SK-N-MC (cell line): ENCODE measurements at regions not wholly inside any gene's neighbourhood (a gene's known extent, or its start where the extent isn't known, plus 50 kb on each side); places are given as distances from the start of the nearest gene placed in this dataset.

Experiments
- DNase-seq: peaks from one replicate; pipeline ENCODE4 v3.0.0-alpha.2; 2011; ENCODE audit warnings: low read depth, low spot score
- H3K27ac ChIP-seq: fragments of 200-600 bp; sonication (generic); 2 replicates; pipeline ENCODE4 v1.5.1; 2016; ENCODE audit warnings: mixed run types
- H3K36me3 ChIP-seq: fragments of 200-600 bp; sonication (generic); 2 replicates; pipeline ENCODE4 v1.6.1; 2017; ENCODE audit warnings: antibody characterized with exemption, low read length, mixed read lengths; ENCODE audit not compliant: insufficient read depth
- H3K4me3 ChIP-seq: fragments of 200-600 bp; sonication (generic); 2 replicates; pipeline ENCODE4 v1.5.1; 2016
- H3K9ac ChIP-seq: fragments of 200-600 bp; sonication (generic); 2 replicates; pipeline ENCODE4 v1.8.0; 2017; ENCODE audit warnings: mixed run types, mixed read lengths; ENCODE audit not compliant: insufficient read length
- H3K9me3 ChIP-seq: fragments of 200-600 bp; sonication (generic); 2 replicates; pipeline ENCODE4 v1.6.1; 2017; ENCODE audit warnings: low read depth, mild to moderate bottlenecking, antibody characterized with exemption, low read length, moderate library complexity, mixed read lengths
- EZH2 ChIP-seq: fragments of 200-600 bp; sonication (generic); IDR thresholded peaks from one replicate; pipeline ENCODE4 v1.6.1; 2017; ENCODE audit warnings: antibody characterized with exemption
- FOXP2 ChIP-seq: optimal IDR thresholded peaks from 2 replicates; pipeline ENCODE3; 2011; ENCODE audit warnings: mild to moderate bottlenecking, moderate library complexity; ENCODE audit not compliant: insufficient read depth; ENCODE audit errors: extremely low read length, control extremely low read depth
- POLR2AphosphoS5 ChIP-seq: IDR thresholded peaks from 2 replicates; pipeline ENCODE4 v1.6.1; 2012; ENCODE audit warnings: mild to moderate bottlenecking, low read depth, low read length, borderline replicate concordance

- TF ChIP-seq POLR2AphosphoS5: no peak
- H3K9me3 ChIP-seq: peaks cover 3% of the 10 kb centered on the region; the same call in 1 of the 2 replicates
- no peak overlapping the region for H3K4me3 ChIP-seq
- no peaks in the 10 kb centered on the region for H3K36me3 ChIP-seq
- H3K27ac ChIP-seq: peak overlapping the region; percentile 25; the same call in 1 of the 2 replicates
- H3K9ac ChIP-seq: no peak overlapping the region
- DNase-seq: no peak
Observed at GRCh38 chr3:189056646-189057335, 115.0 kb upstream of the TPRG1 start.

DNA sequence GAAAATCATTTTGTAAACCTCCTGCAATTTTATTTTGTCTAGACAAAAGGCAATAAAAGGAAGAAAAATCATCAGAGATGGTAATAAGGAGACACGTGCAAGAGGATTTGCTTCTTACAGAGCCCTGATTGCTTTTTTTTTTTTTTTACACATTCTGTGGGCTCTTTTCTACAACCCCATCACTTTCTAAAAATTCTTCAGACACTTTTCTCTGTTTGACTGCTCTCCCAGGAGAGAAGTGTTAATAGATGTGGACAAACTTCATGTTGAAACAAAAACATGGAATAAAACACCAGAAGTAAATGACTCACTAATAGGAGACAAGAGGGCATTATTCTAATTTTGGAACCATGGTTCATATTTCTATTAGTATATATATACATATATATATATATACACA, 114.4 kb upstream of the TPRG1 start:
- Histone ChIP-seq H3K27ac (no peak overlapping the region), H3K36me3 (no peaks in the 10 kb centered on the region), H3K4me3 (no peak overlapping the region), H3K9ac (no peak overlapping the region), H3K9me3 (peaks cover 3% of the 10 kb centered on the region; the same call in 1 of the 2 replicates)
- DNase-seq: no peak
- TF ChIP-seq EZH2: no peak
- TF ChIP-seq FOXP2: no peak
- TF ChIP-seq POLR2AphosphoS5: no peak

DNA sequence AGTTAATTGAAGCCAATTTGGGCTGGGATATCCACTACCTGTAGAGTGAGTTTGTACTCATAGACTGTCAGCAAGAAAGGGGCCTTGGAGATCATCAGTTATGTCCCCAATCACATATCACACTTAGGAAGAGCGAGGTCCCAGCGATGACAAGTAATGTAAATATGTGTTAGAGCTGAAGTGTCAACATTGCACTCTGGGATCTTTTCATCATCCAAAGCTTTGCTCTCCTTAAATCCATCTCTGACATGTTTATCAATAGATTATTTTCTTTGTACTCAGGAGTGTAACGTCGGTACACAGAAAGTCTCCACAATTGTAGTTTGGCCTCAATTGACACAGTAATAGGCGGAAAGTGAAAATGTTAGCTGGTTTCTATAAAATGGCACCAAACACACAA, 113.7 kb upstream of the TPRG1 start:
- DNase-seq: no peak
- TF ChIP-seq FOXP2 (no peak), EZH2 (no peak), POLR2AphosphoS5 (no peak)
- Histone ChIP-seq H3K27ac (no peak overlapping the region), H3K9ac (no peak overlapping the region), H3K9me3 (peaks cover 5% of the 10 kb centered on the region; the same call in 1 of the 2 replicates), H3K4me3 (no peak overlapping the region), H3K36me3 (no peaks in the 10 kb centered on the region)

- H3K27ac ChIP-seq: no peak overlapping the region
- no peak overlapping the region for H3K4me3 ChIP-seq
- 0 out of 2 replicates have a peak, but pooled peaks cover 2% of the 10 kb centered on the region for H3K9me3 ChIP-seq
- no peak overlapping the region for H3K9ac ChIP-seq
- no peak for DNase-seq
- no peak for TF ChIP-seq POLR2AphosphoS5
- no peak for TF ChIP-seq EZH2
- TF ChIP-seq FOXP2: no peak
- no peaks in the 10 kb centered on the region for H3K36me3 ChIP-seq
Observed at GRCh38 chr3:189070965-189071364, 100.8 kb upstream of the TPRG1 start.

DNA sequence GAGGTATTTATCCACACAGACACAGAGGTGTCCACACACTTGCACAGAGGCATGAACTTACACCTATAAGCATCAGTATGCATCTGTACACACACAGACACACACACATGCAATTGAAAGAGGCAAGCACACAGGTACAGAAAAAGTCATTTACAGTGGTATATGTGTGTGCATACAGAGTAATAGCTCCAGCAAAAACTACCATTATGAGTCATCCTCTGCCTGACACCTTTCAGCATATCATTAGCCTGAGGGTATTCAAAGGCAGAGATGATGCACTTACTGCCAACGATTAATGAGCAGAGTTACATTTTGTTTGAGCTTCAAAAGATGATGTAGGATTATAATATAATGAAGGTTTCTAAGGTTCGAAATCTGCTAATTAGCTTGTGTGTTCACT, 100.3 kb upstream of the TPRG1 start:
- H3K9me3 ChIP-seq: 0 out of 2 replicates have a peak, but pooled peaks cover 2% of the 10 kb centered on the region
- no peak overlapping the region for H3K4me3 ChIP-seq
- DNase-seq: no peak
- no peak overlapping the region for H3K27ac ChIP-seq
- H3K36me3 ChIP-seq: no peaks in the 10 kb centered on the region
- no peak overlapping the region for H3K9ac ChIP-seq
- TF ChIP-seq FOXP2: no peak
- no peak for TF ChIP-seq EZH2
- no peak for TF ChIP-seq POLR2AphosphoS5

- no peak for DNase-seq
- no peaks in the 10 kb centered on the region for H3K36me3 ChIP-seq
- TF ChIP-seq EZH2 (no peak), FOXP2 (no peak), POLR2AphosphoS5 (no peak)
- H3K9ac ChIP-seq: no peak overlapping the region
- H3K4me3 ChIP-seq: no peak overlapping the region
- no peaks in the 10 kb centered on the region for H3K9me3 ChIP-seq
- no peak overlapping the region for H3K27ac ChIP-seq
Observed at GRCh38 chr3:189076449-189076848, 95.3 kb upstream of the TPRG1 start.

DNA sequence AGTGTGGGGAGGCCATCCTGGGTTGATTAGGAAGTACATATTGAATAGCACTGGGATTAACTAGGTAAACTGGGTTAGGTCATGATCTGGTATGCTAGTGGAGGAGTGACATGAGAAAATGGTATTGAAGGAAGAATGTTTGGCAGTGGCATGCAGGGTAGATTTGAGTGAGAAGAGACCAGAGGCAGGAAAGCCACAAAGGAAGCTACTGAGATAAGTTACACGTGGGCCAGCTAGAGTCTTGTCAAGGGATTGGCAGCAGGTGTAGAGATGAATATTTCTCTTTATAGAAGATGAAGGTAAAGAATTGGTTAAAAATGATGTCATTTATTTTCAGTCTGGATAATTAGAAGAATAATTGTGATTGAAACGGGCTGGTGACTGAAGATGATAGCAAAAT, 91.0 kb upstream of the TPRG1 start:
- Histone ChIP-seq H3K9me3 (no peaks in the 10 kb centered on the region), H3K9ac (no peak overlapping the region), H3K27ac (no peak overlapping the region), H3K4me3 (no peak overlapping the region), H3K36me3 (no peaks in the 10 kb centered on the region)
- TF ChIP-seq FOXP2 (no peak), POLR2AphosphoS5 (no peak), EZH2 (no peak)
- no peak for DNase-seq

DNA sequence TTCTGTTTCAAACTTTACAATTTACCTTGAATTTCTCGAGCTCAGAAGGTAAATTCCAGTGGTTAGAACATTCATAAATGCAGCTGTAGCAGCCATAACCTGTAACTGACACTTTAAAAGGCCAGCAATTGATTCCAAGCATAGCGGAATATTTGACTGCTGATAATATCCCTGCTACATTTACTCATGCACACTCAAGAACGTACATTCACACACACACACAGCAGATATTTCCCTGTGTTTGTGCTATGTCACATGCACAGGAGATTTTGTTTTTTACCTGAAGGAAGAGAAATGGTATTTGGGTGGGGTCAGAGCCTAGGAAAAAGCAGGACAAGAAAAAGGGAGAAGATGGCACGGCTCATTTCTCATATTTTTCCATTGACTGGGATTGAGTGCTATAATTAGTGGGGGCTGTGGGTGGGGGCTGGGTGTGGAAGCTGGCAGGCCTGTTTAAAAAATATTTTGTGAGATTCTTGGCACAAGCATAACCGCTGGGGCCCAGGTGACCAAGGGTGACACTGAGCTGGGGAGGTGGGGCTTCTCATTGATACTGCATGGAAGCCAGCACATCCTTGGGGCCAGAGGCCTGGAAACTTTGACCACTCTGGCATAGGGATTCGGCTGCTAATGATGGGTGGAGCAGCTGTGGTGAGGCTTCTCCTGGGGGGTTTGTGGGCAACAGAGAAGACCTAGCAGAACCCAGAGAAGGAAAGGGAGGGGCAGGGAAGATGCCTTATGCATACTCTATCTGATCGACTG, 88.9 kb upstream of the TPRG1 start:
- no peak for DNase-seq
- no peak overlapping the region for H3K4me3 ChIP-seq

DNA sequence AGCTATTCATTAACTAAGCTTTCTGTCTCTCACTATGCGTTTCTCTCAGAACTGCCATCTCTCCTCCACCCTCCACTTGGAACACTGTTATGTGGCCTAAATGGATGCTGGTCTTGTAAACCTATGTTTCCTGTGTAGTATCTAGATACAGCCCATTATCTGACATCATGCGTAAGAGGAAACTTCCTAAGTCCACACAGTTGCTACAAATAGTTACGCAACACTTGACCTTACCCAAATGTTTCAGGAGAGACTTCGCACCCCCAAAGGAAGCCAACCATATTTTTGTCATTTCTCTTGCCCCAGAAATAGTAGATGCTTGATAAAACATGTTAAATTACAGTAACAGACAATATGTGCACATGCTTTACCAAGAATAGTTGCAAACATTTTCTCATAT, 87.2 kb upstream of the TPRG1 start:
- TF ChIP-seq POLR2AphosphoS5 (no peak), EZH2 (no peak), FOXP2 (no peak)
- Histone ChIP-seq H3K27ac (no peak overlapping the region), H3K9ac (no peak overlapping the region), H3K9me3 (no peaks in the 10 kb centered on the region), H3K36me3 (no peaks in the 10 kb centered on the region), H3K4me3 (no peak overlapping the region)
- DNase-seq: no peak

More for the DNA sequence above, 88.9 kb upstream of the TPRG1 start:
- Histone ChIP-seq H3K9me3 (no peaks in the 10 kb centered on the region), H3K27ac (no peak overlapping the region), H3K36me3 (no peaks in the 10 kb centered on the region), H3K9ac (no peak overlapping the region)
- TF ChIP-seq EZH2 (no peak), FOXP2 (no peak), POLR2AphosphoS5 (no peak)
